CD4-positive, alpha-beta T cell treated with Interleukin-21 for 1 hour (primary cell): ENCODE measurements at regions not wholly inside any gene's neighbourhood (a gene's known extent, or its start where the extent isn't known, plus 50 kb on each side); places are given as distances from the start of the nearest gene placed in this dataset.
A peak's percentile ranks its signal among the peaks of the same experiment; 100 is the strongest.

Experiments used
- DNase-seq: peaks from one replicate; pipeline ENCODE4 v3.0.0-alpha.2; 2020

DNA sequence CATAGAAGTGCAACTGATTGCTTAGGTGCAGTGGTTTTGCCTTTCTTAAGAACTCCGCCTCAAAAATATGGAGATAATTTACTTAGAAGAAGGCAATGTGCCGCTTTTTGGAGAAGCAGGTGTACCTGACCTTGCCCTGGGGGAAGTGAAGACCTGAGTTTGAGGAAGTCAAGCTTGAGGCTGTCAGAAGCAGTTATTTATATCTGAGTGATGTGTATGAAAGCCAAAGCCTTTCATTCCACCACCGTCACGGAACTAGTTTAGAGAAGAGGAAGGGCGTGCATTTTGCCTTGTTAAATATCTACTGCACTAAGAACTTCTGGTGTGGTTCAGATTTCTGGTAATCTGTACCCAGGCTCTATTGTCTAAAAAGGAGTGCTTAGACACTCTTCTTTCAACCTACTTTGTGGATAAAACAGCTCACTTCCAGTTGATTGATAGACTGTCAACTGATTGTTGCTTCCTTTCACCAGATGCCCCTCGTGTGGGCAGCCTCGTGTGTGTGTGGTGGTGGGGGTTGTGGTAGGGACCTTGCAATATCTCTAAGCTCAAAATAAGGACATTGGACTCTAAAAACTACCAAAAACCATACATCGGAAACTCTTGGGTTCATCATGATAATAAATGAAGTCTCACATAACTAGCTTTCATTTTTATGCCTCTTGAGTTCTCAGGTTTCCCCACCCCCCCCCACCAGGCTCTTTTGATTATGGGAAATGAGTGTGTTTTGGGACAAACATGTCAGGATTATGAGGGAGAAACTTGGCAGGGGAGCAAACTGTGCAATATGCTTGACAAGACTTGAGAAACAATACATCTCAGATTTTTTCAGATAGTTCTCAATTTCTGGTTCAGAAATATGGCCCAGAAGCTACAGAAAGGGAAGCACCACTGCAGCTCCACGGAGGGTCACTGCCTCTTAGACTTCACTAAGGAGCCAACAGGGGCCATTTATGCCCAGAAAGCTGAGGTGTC is 78.6 kb downstream of the ARF6 start:
- DNase-seq: peak; percentile 77

DNA sequence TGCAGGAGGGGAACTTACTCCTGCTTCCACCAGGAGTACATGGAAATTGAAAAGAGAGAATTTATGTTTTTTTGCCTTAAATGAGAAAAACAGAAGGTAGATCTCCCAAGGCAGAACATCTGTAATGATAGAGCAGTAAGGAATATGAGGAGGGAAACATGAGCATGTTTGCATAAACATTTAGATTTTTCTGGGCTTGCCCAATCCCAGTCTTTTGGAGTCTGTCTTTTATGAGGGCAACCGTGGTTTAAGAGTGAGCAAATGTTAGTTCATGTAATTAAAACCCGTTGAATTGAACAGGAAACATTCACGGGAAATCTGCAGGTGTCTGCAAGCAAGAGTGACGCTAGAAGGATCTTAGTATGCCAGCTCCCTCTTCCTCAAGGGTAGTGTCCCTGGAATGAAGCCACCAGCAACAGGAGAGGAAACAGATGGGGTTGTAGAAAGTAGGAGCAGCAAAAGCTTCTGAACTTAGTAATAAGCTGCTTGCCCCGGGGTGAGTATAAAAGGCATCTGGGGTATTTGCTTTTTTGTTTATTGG is 79.3 kb downstream of the ARF6 start:
- no peak for DNase-seq

GRCh38 chr14:49972823-49973222 is 79.9 kb downstream of the ARF6 start:
- peak; percentile 58 for DNase-seq

GRCh38 chr14:49975276-49975675 is 82.4 kb downstream of the ARF6 start:
- DNase-seq: no peak

DNA sequence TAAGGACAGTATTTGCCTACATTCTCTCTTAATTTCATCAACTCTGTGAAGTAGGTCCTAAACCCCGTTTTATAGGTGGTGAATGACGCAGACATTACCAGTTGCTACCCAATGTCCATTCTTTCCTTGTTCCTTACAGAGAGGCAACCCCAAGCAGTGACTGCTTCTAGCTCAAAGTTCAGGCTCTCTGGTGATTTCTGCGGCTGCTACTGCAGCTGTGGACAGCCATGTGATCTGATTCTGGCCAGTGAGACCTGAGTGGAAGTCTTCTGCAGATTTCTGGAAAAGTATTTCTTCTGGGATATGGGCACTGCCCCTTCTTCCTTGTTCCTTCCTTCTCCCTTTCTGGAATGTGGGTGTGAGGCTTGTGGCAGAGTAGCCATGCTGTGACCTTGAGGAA is 82.9 kb downstream of the ARF6 start:
- DNase-seq: no peak

GRCh38 chr14:49977126-49977841 is 84.4 kb downstream of the ARF6 start:
- peak; percentile 55 for DNase-seq

- no peak for DNase-seq
These were observed 87.1 kb downstream of the ARF6 start for GRCh38 chr14:49980027-49980426.

- no peak for DNase-seq
These were observed 89.2 kb downstream of the ARF6 start for GRCh38 chr14:49982082-49982481.

DNA sequence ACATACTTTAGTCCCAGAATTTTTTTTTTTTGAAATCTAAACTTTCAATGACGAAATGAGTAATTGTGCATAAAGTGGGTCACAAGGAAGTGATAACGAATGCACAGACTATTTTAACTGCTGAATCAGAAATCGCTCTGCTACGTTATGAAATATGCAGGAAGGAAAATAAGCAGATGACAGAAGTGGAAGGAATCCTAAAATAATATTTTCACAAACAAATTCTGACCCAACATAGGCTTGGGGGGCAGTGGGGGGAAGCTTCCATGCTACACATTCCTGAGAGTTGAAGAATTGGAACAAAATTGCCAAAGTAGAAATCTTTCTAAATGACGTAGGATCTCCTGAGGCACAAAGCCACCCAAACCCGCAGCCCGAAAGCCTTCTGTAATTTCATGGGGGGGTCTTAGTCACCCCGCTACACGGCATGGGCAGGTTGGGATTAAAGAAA is 89.6 kb downstream of the ARF6 start:
- DNase-seq: peak; percentile 46

GRCh38 chr14:49984424-49984823 is 91.5 kb downstream of the ARF6 start:
- DNase-seq: no peak

DNA sequence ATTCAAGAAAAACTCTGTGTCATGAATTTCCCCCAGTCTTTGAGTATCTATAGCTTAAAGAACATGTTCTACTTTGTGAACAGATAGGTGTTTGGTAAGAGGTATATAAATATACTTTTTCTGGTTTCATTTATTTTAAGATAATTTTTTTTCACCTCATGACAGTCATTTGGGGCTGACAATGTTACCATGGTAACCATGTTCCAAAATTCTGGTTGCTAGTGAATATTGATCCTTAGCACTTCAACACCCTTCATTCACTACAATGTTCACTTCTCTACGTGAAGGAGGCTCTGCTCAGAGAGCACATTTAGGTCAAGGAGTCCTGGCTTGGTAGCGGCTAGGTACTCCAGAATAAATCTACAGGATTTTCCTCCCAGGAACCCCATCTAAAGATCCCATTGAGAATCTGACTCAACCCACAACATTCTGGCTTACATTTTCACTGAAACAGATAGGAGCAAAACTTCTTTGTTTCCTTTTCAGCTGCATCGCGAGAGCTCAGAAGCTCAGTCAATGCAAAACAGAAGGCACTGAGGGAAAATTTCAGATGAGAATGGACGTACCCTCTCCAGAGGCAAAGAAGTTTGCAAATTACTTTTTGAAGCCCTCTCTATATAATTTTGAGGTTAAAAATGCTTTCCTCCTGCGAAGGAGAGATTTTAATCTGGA is 93.6 kb downstream of the ARF6 start:
- no peak for DNase-seq

- DNase-seq: no peak
These were observed 95.5 kb downstream of the ARF6 start for GRCh38 chr14:49988080-49988990.

GRCh38 chr14:49989966-49990365 is 97.1 kb downstream of the ARF6 start:
- no peak for DNase-seq

GRCh38 chr14:49991491-49991890 is 98.6 kb downstream of the ARF6 start:
- DNase-seq: no peak

GRCh38 chr14:49992036-49992435 is 99.2 kb downstream of the ARF6 start:
- DNase-seq: no peak

DNA sequence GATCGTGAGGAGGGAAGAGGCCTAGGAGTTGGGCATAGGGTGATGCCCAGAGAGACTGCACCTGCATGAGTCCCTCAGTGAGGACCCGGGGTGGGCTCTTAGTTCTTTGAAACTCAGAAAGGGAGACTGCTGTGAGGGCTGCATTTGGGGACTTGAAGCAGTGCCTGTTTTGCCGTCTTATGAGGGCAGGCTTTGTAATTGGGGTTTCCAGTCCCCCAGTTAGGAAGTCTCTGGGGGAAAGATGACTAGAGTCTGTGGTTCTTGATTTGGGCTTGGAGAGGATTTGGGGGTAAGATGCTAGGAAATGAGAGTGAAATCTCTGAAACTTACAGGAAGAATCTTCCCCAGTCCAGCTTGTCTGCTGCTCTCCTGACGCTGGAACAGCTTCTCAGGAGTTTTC is 99.6 kb downstream of the ARF6 start:
- DNase-seq: no peak

DNA sequence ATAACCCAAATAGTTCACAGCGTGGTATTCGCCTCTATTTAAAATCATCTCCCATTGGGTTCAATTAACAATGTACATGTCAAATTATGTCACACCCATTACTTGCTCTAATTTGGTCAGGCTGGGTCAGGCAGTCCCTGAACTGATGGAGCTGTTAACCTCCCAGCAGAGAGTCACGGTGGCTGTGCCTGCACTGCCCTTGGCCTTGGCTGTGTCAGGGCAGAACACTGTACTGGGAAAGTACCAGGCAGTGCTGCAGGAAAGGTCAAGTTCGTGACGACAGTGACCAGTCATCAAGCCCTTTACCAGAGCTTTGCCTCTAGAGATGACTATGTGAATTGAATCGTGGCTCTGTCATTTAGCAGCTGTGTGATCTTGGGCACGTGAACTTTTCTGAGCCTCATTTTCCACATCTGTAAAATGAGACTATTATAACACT is 100.0 kb downstream of the ARF6 start:
- DNase-seq: no peak

GRCh38 chr14:49993565-49993964 is 100.7 kb downstream of the ARF6 start:
- DNase-seq: no peak

- no peak for DNase-seq
These were observed 102.2 kb downstream of the ARF6 start for GRCh38 chr14:49994951-49995561.

- DNase-seq: no peak
These were observed 105.1 kb downstream of the ARF6 start for GRCh38 chr14:49997991-49998390.

DNA sequence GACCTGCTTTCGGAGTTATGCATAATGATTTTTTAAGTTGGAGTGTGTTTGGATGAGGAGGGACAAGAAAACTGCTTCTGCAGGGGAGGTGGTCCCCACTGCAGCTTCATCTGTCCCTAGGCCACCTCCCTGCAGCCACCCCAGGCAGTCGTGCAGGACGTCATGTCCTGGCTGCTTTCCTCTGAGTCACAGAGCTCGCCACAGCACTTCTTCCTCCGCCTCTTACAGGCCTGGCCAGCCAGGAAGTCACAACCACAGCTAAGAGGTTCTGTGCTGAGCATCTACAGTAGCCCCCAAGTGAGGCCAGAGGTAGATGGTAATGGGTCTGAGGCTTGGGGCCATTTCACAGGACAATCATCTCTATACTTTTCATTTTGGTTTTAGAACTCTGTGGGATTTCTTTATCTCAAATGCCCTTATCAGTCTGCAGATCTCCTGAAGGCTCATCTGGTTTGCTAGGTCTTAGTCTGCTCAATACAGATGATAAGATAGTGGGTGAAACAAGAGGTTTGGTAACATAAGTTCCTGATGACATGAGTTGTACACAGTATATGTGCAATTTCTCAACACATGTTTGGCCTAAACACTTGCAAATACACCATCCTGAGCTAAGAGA is 106.4 kb downstream of the ARF6 start:
- peak; percentile 81 for DNase-seq
